MM.1S (cell line): ENCODE measurements at regions not wholly inside any gene's neighbourhood (a gene's known extent, or its start where the extent isn't known, plus 50 kb on each side); places are given as distances from the start of the nearest gene placed in this dataset.

ENCODE experiments used
- DNase-seq: peaks from one replicate; pipeline ENCODE4 v3.0.0-alpha.2; 2015
- H2AFZ ChIP-seq: fragments of 300-600 bp; sonication (generic); 2 replicates; pipeline ENCODE4 v1.6.0; 2016; ENCODE audit warnings: antibody characterized with exemption, low read length
- H3F3A ChIP-seq: fragments of 300-600 bp; sonication (generic); 2 replicates; pipeline ENCODE4 v1.6.1; 2016; ENCODE audit warnings: mild to moderate bottlenecking, antibody characterized with exemption, low read length, moderate library complexity, mixed read lengths; ENCODE audit not compliant: insufficient read depth
- H3K27ac ChIP-seq: fragments of 300-600 bp; sonication (generic); 2 replicates; pipeline ENCODE4 v1.5.1; 2016; ENCODE audit warnings: mild to moderate bottlenecking, low read length
- H3K27me3 ChIP-seq: fragments of 300-600 bp; sonication (generic); replicated peaks from 2 replicates; pipeline ENCODE4 v1.6.0; 2016; ENCODE audit warnings: low read length; ENCODE audit not compliant: insufficient read depth
- H3K36me3 ChIP-seq: fragments of 300-600 bp; sonication (generic); replicated peaks from 2 replicates; pipeline ENCODE4 v1.6.1; 2016; ENCODE audit warnings: mild to moderate bottlenecking, low read length, mixed read lengths; ENCODE audit not compliant: insufficient read depth
- H3K4me1 ChIP-seq: fragments of 300-600 bp; sonication (generic); 2 replicates; pipeline ENCODE4 v1.6.1; 2016; ENCODE audit warnings: low read length, mixed read lengths
- H3K4me2 ChIP-seq: fragments of 300-600 bp; sonication (generic); 2 replicates; pipeline ENCODE4 v1.6.0; 2016; ENCODE audit warnings: low read depth, low read length
- H3K4me3 ChIP-seq: fragments of 300-600 bp; sonication (generic); 2 replicates; pipeline ENCODE4 v1.5.1; 2016; ENCODE audit warnings: low read length, mixed read lengths
- H3K79me2 ChIP-seq: fragments of 300-600 bp; sonication (generic); 2 replicates; pipeline ENCODE4 v1.6.1; 2016; ENCODE audit warnings: mixed run types, low read length, mixed read lengths
- H3K9ac ChIP-seq: fragments of 300-600 bp; sonication (generic); 2 replicates; pipeline ENCODE4 v1.6.1; 2016; ENCODE audit warnings: low read length, mixed read lengths
- H3K9me2 ChIP-seq: fragments of 300-600 bp; sonication (generic); replicated peaks from 2 replicates; pipeline ENCODE4 v1.6.1; 2016; ENCODE audit warnings: mild to moderate bottlenecking, low read length, mixed read lengths; ENCODE audit not compliant: insufficient read depth
- H3K9me3 ChIP-seq: fragments of 300-600 bp; sonication (generic); replicated peaks from 2 replicates; pipeline ENCODE4 v1.6.1; 2016; ENCODE audit warnings: mild to moderate bottlenecking, low read length, mixed read lengths; ENCODE audit not compliant: insufficient read depth
- H4K20me1 ChIP-seq: fragments of 300-600 bp; sonication (generic); 2 replicates; pipeline ENCODE4 v1.6.1; 2016; ENCODE audit warnings: mild to moderate bottlenecking, low read length, moderate library complexity, mixed read lengths; ENCODE audit not compliant: insufficient read depth
- CTCF ChIP-seq: fragments of 300-600 bp; sonication (generic); IDR thresholded peaks from 2 replicates; pipeline ENCODE4 v1.5.1; 2016; ENCODE audit warnings: antibody characterized with exemption, low read length, mixed read lengths
- EZH2 ChIP-seq: fragments of 300-600 bp; sonication (generic); optimal IDR thresholded peaks from 2 replicates; pipeline ENCODE3; 2017; ENCODE audit warnings: low read depth, mild to moderate bottlenecking, antibody characterized with exemption, low read length, mixed read lengths
- EZH2phosphoT487 ChIP-seq: fragments of 300-600 bp; sonication (generic); IDR thresholded peaks from 2 replicates; pipeline ENCODE4 v1.6.1; 2018; ENCODE audit warnings: antibody characterized with exemption, low read length

GRCh38 chr5:30968971-30969370, 224.5 kb upstream of the CDH6 start:
- Histone ChIP-seq H3K4me2 (no peak overlapping the region), H3K4me1 (no peaks in the 10 kb centered on the region), H3K4me3 (no peak overlapping the region), H3K9me3 (no peaks in the 10 kb centered on the region), H3F3A (no peaks in the 10 kb centered on the region), H3K36me3 (no peaks in the 10 kb centered on the region), H3K27me3 (no peaks in the 10 kb centered on the region), H2AFZ (no peak overlapping the region), H3K27ac (no peak overlapping the region), H3K9me2 (no peaks in the 10 kb centered on the region), H3K79me2 (no peaks in the 10 kb centered on the region), H4K20me1 (no peaks in the 10 kb centered on the region), H3K9ac (no peak overlapping the region)
- DNase-seq, result no peak
- no peak for TF ChIP-seq EZH2
- TF ChIP-seq CTCF, result no peak
- TF ChIP-seq EZH2phosphoT487, result no peak

GRCh38 chr5:30960036-30960435, 233.4 kb upstream of the CDH6 start:
- no peak overlapping the region for H3K27ac ChIP-seq
- no peak for DNase-seq
- no peak overlapping the region for H3K4me2 ChIP-seq
- H3F3A ChIP-seq, result no peaks in the 10 kb centered on the region
- no peak overlapping the region for H3K4me3 ChIP-seq
- no peaks in the 10 kb centered on the region for H4K20me1 ChIP-seq
- no peaks in the 10 kb centered on the region for H3K36me3 ChIP-seq
- no peaks in the 10 kb centered on the region for H3K27me3 ChIP-seq
- H3K9me3 ChIP-seq, result no peaks in the 10 kb centered on the region
- H3K4me1 ChIP-seq, result no peaks in the 10 kb centered on the region
- TF ChIP-seq EZH2 (no peak), CTCF (no peak), EZH2phosphoT487 (no peak)
- H2AFZ ChIP-seq, result no peak overlapping the region
- H3K79me2 ChIP-seq, result no peaks in the 10 kb centered on the region
- H3K9ac ChIP-seq, result no peak overlapping the region
- no peaks in the 10 kb centered on the region for H3K9me2 ChIP-seq

GRCh38 chr5:30959238-30959637, 234.2 kb upstream of the CDH6 start:
- H3F3A ChIP-seq, result no peaks in the 10 kb centered on the region
- no peak for DNase-seq
- H3K36me3 ChIP-seq, result no peaks in the 10 kb centered on the region
- H2AFZ ChIP-seq, result no peak overlapping the region
- H3K9ac ChIP-seq, result no peak overlapping the region
- H3K27me3 ChIP-seq, result no peaks in the 10 kb centered on the region
- H3K4me2 ChIP-seq, result no peak overlapping the region
- H3K4me1 ChIP-seq, result no peaks in the 10 kb centered on the region
- no peak overlapping the region for H3K27ac ChIP-seq
- no peaks in the 10 kb centered on the region for H3K79me2 ChIP-seq
- H4K20me1 ChIP-seq, result no peaks in the 10 kb centered on the region
- no peaks in the 10 kb centered on the region for H3K9me2 ChIP-seq
- H3K4me3 ChIP-seq, result no peak overlapping the region
- no peak for TF ChIP-seq EZH2phosphoT487
- no peak for TF ChIP-seq CTCF
- H3K9me3 ChIP-seq, result no peaks in the 10 kb centered on the region
